ENCODE measurements at regions not wholly inside any gene's neighbourhood (a gene's known extent, or its start where the extent isn't known, plus 50 kb on each side); places are given as distances from the start of the nearest gene placed in this dataset.

- FAIRE-seq (no peak), DNase-seq (no peak)
- Histone ChIP-seq H3K36me3 (ENCODE audit: control insufficient read depth in 2 of 3, insufficient read depth in 3 of 3, low read length in 3 of 3) (no peaks in the 10 kb centered on the region), H3K4me3 (ENCODE audit: low read length in 3 of 3) (no peak overlapping the region), H3K4me1 (ENCODE audit: control insufficient read depth in 2 of 3, insufficient read depth in 2 of 3, low read depth in 1 of 3, low read length in 3 of 3) (no peaks in the 10 kb centered on the region), H3K9ac (ENCODE audit: low read length in 3 of 3) (no peak overlapping the region), H3K27me3 (ENCODE audit: control insufficient read depth, insufficient read depth, low read length) (no peaks in the 10 kb centered on the region), H3K9me3 (ENCODE audit: control insufficient read depth in 2 of 3, insufficient read depth in 1 of 3, low read length in 3 of 3) (no peaks in the 10 kb centered on the region), H3K27ac (ENCODE audit: low read depth in 2 of 2, low read length in 2 of 2) (no peak overlapping the region)
- intact Hi-C loops (cut with DNase I): no loop called here
- TF ChIP-seq, protein P1, sequence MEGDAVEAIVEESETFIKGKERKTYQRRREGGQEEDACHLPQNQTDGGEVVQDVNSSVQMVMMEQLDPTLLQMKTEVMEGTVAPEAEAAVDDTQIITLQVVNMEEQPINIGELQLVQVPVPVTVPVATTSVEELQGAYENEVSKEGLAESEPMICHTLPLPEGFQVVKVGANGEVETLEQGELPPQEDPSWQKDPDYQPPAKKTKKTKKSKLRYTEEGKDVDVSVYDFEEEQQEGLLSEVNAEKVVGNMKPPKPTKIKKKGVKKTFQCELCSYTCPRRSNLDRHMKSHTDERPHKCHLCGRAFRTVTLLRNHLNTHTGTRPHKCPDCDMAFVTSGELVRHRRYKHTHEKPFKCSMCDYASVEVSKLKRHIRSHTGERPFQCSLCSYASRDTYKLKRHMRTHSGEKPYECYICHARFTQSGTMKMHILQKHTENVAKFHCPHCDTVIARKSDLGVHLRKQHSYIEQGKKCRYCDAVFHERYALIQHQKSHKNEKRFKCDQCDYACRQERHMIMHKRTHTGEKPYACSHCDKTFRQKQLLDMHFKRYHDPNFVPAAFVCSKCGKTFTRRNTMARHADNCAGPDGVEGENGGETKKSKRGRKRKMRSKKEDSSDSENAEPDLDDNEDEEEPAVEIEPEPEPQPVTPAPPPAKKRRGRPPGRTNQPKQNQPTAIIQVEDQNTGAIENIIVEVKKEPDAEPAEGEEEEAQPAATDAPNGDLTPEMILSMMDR (IDR thresholded peaks at IDR 0.05; ENCODE audit: borderline replicate concordance, extremely low read depth, insufficient read depth): no peak
Measured at GRCh38 chr4:179503976-179504375, 2061.7 kb upstream of the AGA start.

DNA sequence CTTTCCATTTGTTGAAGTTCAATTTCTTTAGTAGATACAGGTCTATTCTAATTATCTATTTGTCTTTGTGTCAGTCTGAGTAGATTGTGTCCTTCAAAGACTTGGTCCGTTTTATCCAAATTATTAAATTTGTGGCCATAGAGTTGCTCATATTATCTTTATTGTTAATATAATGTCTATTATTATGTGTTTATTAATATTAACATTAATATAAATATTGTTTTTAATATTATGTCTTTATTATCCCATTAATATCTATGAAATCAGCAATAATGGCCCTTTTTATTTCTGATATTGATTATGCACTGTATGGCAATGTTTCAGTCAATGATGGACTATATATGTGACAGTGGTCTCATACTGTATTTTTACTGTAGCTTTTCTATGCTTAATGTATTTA is 2067.3 kb upstream of the AGA start:
- FAIRE-seq (no peak), DNase-seq (no peak)
- no peak overlapping the region for H3K4me3 ChIP-seq (ENCODE audit: low read length in 3 of 3)
- no peaks in the 10 kb centered on the region for H3K4me1 ChIP-seq (ENCODE audit: control insufficient read depth in 2 of 3, insufficient read depth in 2 of 3, low read depth in 1 of 3, low read length in 3 of 3)
- no peaks in the 10 kb centered on the region for H3K36me3 ChIP-seq (ENCODE audit: control insufficient read depth in 2 of 3, insufficient read depth in 3 of 3, low read length in 3 of 3)
- TF ChIP-seq, protein P1 (IDR thresholded peaks at IDR 0.05; ENCODE audit: borderline replicate concordance, extremely low read depth, insufficient read depth): no peak
- H3K9me3 ChIP-seq (ENCODE audit: control insufficient read depth in 2 of 3, insufficient read depth in 1 of 3, low read length in 3 of 3): peaks cover 0 to 3% (median 2%) of the 10 kb centered on the region in 3 donors
- H3K27me3 ChIP-seq (ENCODE audit: control insufficient read depth, insufficient read depth, low read length): no peaks in the 10 kb centered on the region
- intact Hi-C loops (cut with DNase I): no loop called here
- H3K27ac ChIP-seq (ENCODE audit: low read depth in 2 of 2, low read length in 2 of 2): no peak overlapping the region
- H3K9ac ChIP-seq (ENCODE audit: low read length in 3 of 3): no peak overlapping the region

- DNase-seq (no peak), FAIRE-seq (no peak)
- no peaks in the 10 kb centered on the region for H3K4me1 ChIP-seq (ENCODE audit: control insufficient read depth in 2 of 3, insufficient read depth in 2 of 3, low read depth in 1 of 3, low read length in 3 of 3)
- no peaks in the 10 kb centered on the region for H3K36me3 ChIP-seq (ENCODE audit: control insufficient read depth in 2 of 3, insufficient read depth in 3 of 3, low read length in 3 of 3)
- no peaks in the 10 kb centered on the region for H3K27me3 ChIP-seq (ENCODE audit: control insufficient read depth, insufficient read depth, low read length)
- H3K9me3 ChIP-seq (ENCODE audit: control insufficient read depth in 2 of 3, insufficient read depth in 1 of 3, low read length in 3 of 3): no peaks in the 10 kb centered on the region
- TF ChIP-seq, protein P1 (IDR thresholded peaks at IDR 0.05; ENCODE audit: borderline replicate concordance, extremely low read depth, insufficient read depth): no peak
- H3K9ac ChIP-seq (ENCODE audit: low read length in 3 of 3): no peak overlapping the region
- intact Hi-C loops (cut with DNase I): no loop called here
- H3K27ac ChIP-seq (ENCODE audit: low read depth in 2 of 2, low read length in 2 of 2): no peak overlapping the region
- no peak overlapping the region for H3K4me3 ChIP-seq (ENCODE audit: low read length in 3 of 3)
Measured at GRCh38 chr4:179521952-179522351, 2079.7 kb upstream of the AGA start.

DNA sequence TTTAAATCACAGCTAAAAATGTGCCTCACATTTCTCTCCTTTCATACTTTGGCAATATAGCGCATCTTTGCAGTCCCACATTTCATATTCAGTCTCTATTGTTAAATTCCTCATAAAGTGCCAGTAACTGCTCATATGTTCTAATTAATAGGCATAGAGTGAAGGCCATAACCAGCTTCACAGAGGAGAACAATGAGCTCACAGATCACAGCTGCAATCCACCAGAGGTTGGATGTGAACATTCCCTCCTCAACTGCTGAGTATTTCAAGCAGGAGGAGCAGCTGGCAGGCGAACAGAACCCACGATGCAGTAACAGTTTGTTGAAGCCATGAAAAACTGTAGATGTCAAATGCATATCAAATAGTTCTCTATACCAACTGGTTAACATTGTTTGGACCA is 2088.7 kb upstream of the AGA start:
- TF ChIP-seq, protein P1 (IDR thresholded peaks at IDR 0.05; ENCODE audit: borderline replicate concordance, extremely low read depth, insufficient read depth): no peak
- H3K9me3 ChIP-seq (ENCODE audit: control insufficient read depth in 2 of 3, insufficient read depth in 1 of 3, low read length in 3 of 3): no peaks in the 10 kb centered on the region
- DNase-seq (peak in 1 of 5 donors; percentile 2), FAIRE-seq (no peak)
- H3K4me3 ChIP-seq (ENCODE audit: low read length in 3 of 3): no peak overlapping the region
- intact Hi-C loops (cut with DNase I): no loop called here
- H3K36me3 ChIP-seq (ENCODE audit: control insufficient read depth in 2 of 3, insufficient read depth in 3 of 3, low read length in 3 of 3): no peaks in the 10 kb centered on the region
- no peaks in the 10 kb centered on the region for H3K4me1 ChIP-seq (ENCODE audit: control insufficient read depth in 2 of 3, insufficient read depth in 2 of 3, low read depth in 1 of 3, low read length in 3 of 3)
- H3K27me3 ChIP-seq (ENCODE audit: control insufficient read depth, insufficient read depth, low read length): no peaks in the 10 kb centered on the region
- no peak overlapping the region for H3K27ac ChIP-seq (ENCODE audit: low read depth in 2 of 2, low read length in 2 of 2)
- H3K9ac ChIP-seq (ENCODE audit: low read length in 3 of 3): no peak overlapping the region

Measured in kidney (tissue), 13 donors.